ENCODE measurements at regions not wholly inside any gene's neighbourhood (a gene's known extent, or its start where the extent isn't known, plus 50 kb on each side); places are given as distances from the start of the nearest gene placed in this dataset.

DNA sequence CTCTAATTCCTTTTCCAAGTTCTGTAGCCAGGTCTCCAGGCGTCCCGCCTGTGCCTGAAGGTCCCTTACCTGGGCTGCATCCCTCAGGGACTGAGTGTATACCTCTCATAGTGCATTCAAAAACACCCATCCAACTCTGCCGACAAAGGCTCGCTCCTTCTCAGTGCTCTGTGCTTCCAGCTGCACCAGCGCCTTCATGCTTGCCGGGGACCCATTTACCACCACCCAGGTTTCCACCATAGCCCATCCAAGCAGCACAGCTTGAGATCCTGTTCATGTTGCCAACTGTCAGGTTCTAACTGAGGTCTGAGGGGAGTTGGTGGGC lies 794.5 kb downstream of the EFNA5 start:
- TF ChIP-seq, protein P1, sequence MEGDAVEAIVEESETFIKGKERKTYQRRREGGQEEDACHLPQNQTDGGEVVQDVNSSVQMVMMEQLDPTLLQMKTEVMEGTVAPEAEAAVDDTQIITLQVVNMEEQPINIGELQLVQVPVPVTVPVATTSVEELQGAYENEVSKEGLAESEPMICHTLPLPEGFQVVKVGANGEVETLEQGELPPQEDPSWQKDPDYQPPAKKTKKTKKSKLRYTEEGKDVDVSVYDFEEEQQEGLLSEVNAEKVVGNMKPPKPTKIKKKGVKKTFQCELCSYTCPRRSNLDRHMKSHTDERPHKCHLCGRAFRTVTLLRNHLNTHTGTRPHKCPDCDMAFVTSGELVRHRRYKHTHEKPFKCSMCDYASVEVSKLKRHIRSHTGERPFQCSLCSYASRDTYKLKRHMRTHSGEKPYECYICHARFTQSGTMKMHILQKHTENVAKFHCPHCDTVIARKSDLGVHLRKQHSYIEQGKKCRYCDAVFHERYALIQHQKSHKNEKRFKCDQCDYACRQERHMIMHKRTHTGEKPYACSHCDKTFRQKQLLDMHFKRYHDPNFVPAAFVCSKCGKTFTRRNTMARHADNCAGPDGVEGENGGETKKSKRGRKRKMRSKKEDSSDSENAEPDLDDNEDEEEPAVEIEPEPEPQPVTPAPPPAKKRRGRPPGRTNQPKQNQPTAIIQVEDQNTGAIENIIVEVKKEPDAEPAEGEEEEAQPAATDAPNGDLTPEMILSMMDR (IDR thresholded peaks at IDR 0.05) = no peak
- TF ChIP-seq POLR2A (IDR thresholded peaks at IDR 0.05) (no peak), POLR2AphosphoS5 (IDR thresholded peaks at IDR 0.05) (no peak)
